ENCODE measurements at regions not wholly inside any gene's neighbourhood (a gene's known extent, or its start where the extent isn't known, plus 50 kb on each side); places are given as distances from the start of the nearest gene placed in this dataset.

DNA sequence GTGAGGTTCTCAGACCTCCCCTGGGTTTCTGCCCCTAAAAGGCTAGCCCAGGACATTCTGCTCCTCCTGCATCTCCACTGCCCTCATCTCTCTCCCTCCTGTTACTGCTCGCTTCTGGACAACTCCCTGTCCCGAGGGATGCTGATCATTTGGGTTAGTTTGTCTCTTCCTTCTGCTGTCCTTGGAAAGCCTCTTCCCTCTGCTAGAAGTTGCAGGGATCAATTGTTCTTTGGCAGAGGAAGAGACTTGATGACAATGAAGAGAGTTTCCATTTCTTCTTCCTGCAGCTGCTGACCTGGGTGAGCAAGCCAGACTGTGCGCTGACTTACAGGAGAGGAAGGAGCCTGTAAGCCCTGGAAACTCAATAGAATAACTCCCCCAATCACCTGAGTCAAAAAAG, 68.9 kb downstream of the RDH14 start:
- no peak overlapping the region for H3K9ac ChIP-seq
- no peaks in the 10 kb centered on the region for H3K4me1 ChIP-seq (ENCODE audit: insufficient read depth)
- H3K79me2 ChIP-seq (ENCODE audit: insufficient read depth): no peaks in the 10 kb centered on the region
- WGBS, 2 experiments (ENCODE audit: low coverage in 1 of 2, low lambda C conversion rate in 2 of 2, missing lambda C conversion rate in 2 of 2): 30 to 35% methylated on average over 3 of the region's 3 CpGs
- no peaks in the 10 kb centered on the region for H4K20me1 ChIP-seq (ENCODE audit: insufficient read depth)
- H3K36me3 ChIP-seq (ENCODE audit: low read depth): no peaks in the 10 kb centered on the region
- no peaks in the 10 kb centered on the region for H3F3A ChIP-seq (ENCODE audit: insufficient read depth)
- H3K4me2 ChIP-seq (ENCODE audit: unreplicated experiment): no peak overlapping the region
- H3K4me3 ChIP-seq: no peak overlapping the region
- H2AFZ ChIP-seq: no peak overlapping the region
- H3K9me2 ChIP-seq (ENCODE audit: insufficient read depth): no peaks in the 10 kb centered on the region
- peaks cover 12% of the 10 kb centered on the region; the same call in 1 of the 2 replicates for H3K27me3 ChIP-seq (replicated peaks; ENCODE audit: insufficient read depth)
- no peaks in the 10 kb centered on the region for H3K9me3 ChIP-seq (ENCODE audit: low read depth)
- TF ChIP-seq EZH2phosphoT487 (IDR thresholded peaks at IDR 0.05; ENCODE audit: insufficient read depth, low read depth): no peak
- no peak for TF ChIP-seq EZH2 (IDR thresholded peaks at IDR 0.05; ENCODE audit: insufficient read depth, poor library complexity, severe bottlenecking)
- DNase-seq: no peak
- H3K27ac ChIP-seq: no peak overlapping the region
- in situ Hi-C loops (cut with MboI): no loop called here

- Histone ChIP-seq H3K4me3 (no peak overlapping the region), H3K9ac (no peak overlapping the region), H3K27ac (no peak overlapping the region), H4K20me1 (ENCODE audit: insufficient read depth) (no peaks in the 10 kb centered on the region), H3K27me3 (replicated peaks; ENCODE audit: insufficient read depth) (peaks cover 12% of the 10 kb centered on the region; the same call in 1 of the 2 replicates), H3K4me2 (ENCODE audit: unreplicated experiment) (no peak overlapping the region), H3F3A (ENCODE audit: insufficient read depth) (no peaks in the 10 kb centered on the region), H3K79me2 (ENCODE audit: insufficient read depth) (no peaks in the 10 kb centered on the region), H3K36me3 (ENCODE audit: low read depth) (no peaks in the 10 kb centered on the region), H2AFZ (no peak overlapping the region), H3K4me1 (ENCODE audit: insufficient read depth) (no peaks in the 10 kb centered on the region), H3K9me3 (ENCODE audit: low read depth) (no peaks in the 10 kb centered on the region), H3K9me2 (ENCODE audit: insufficient read depth) (no peaks in the 10 kb centered on the region)
- in situ Hi-C loops (cut with MboI): no loop called here
- 65 to 75% methylated on average over 2 of the region's 2 CpGs for WGBS, 2 experiments (ENCODE audit: low coverage in 1 of 2, low lambda C conversion rate in 2 of 2, missing lambda C conversion rate in 2 of 2)
- DNase-seq: no peak
- no peak for TF ChIP-seq EZH2phosphoT487 (IDR thresholded peaks at IDR 0.05; ENCODE audit: insufficient read depth, low read depth)
- no peak for TF ChIP-seq EZH2 (IDR thresholded peaks at IDR 0.05; ENCODE audit: insufficient read depth, poor library complexity, severe bottlenecking)
These were observed 69.6 kb downstream of the RDH14 start for GRCh38 chr2:18490901-18491300.

- Histone ChIP-seq H3K4me1 (ENCODE audit: insufficient read depth) (no peaks in the 10 kb centered on the region), H3K4me2 (ENCODE audit: unreplicated experiment) (no peak overlapping the region), H3K9ac (no peak overlapping the region), H3K79me2 (ENCODE audit: insufficient read depth) (no peaks in the 10 kb centered on the region), H4K20me1 (ENCODE audit: insufficient read depth) (no peaks in the 10 kb centered on the region), H2AFZ (no peak overlapping the region), H3K9me3 (ENCODE audit: low read depth) (no peaks in the 10 kb centered on the region), H3K9me2 (ENCODE audit: insufficient read depth) (no peaks in the 10 kb centered on the region), H3K27ac (no peak overlapping the region), H3K36me3 (ENCODE audit: low read depth) (no peaks in the 10 kb centered on the region), H3K27me3 (replicated peaks; ENCODE audit: insufficient read depth) (0 out of 2 replicates have a peak, but pooled peaks cover 5% of the 10 kb centered on the region), H3K4me3 (no peak overlapping the region), H3F3A (ENCODE audit: insufficient read depth) (no peaks in the 10 kb centered on the region)
- TF ChIP-seq EZH2 (IDR thresholded peaks at IDR 0.05; ENCODE audit: insufficient read depth, poor library complexity, severe bottlenecking) (no peak), EZH2phosphoT487 (IDR thresholded peaks at IDR 0.05; ENCODE audit: insufficient read depth, low read depth) (no peak)
- 73 to 76% methylated on average over 2 of the region's 2 CpGs for WGBS, 2 experiments (ENCODE audit: low coverage in 1 of 2, low lambda C conversion rate in 2 of 2, missing lambda C conversion rate in 2 of 2)
- in situ Hi-C loops (cut with MboI): no loop called here
- no peak for DNase-seq
These were observed 73.1 kb downstream of the RDH14 start for GRCh38 chr2:18487106-18487913.

- no peaks in the 10 kb centered on the region for H3K9me3 ChIP-seq (ENCODE audit: low read depth)
- no peak overlapping the region for H3K4me3 ChIP-seq
- H3K4me1 ChIP-seq (ENCODE audit: insufficient read depth): peaks cover 7% of the 10 kb centered on the region
- H3K27me3 ChIP-seq (replicated peaks; ENCODE audit: insufficient read depth): no peaks in the 10 kb centered on the region
- no peaks in the 10 kb centered on the region for H3K36me3 ChIP-seq (ENCODE audit: low read depth)
- DNase-seq: no peak
- peaks cover 6% of the 10 kb centered on the region; the same call in 1 of the 2 replicates for H3F3A ChIP-seq (ENCODE audit: insufficient read depth)
- no peak overlapping the region for H3K4me2 ChIP-seq (ENCODE audit: unreplicated experiment)
- no peaks in the 10 kb centered on the region for H3K79me2 ChIP-seq (ENCODE audit: insufficient read depth)
- H3K9me2 ChIP-seq (ENCODE audit: insufficient read depth): no peaks in the 10 kb centered on the region
- no peak overlapping the region for H3K9ac ChIP-seq
- no peak overlapping the region for H3K27ac ChIP-seq
- H2AFZ ChIP-seq: no peak overlapping the region
- in situ Hi-C loops (cut with MboI): no loop called here
- TF ChIP-seq EZH2phosphoT487 (IDR thresholded peaks at IDR 0.05; ENCODE audit: insufficient read depth, low read depth) (no peak), EZH2 (IDR thresholded peaks at IDR 0.05; ENCODE audit: insufficient read depth, poor library complexity, severe bottlenecking) (no peak)
- H4K20me1 ChIP-seq (ENCODE audit: insufficient read depth): no peaks in the 10 kb centered on the region
These were observed 75.8 kb downstream of the RDH14 start for GRCh38 chr2:18484625-18485024.

Measured in GM23248 (cell line).